GM21529 (cell line): ENCODE measurements at regions not wholly inside any gene's neighbourhood (a gene's known extent, or its start where the extent isn't known, plus 50 kb on each side); places are given as distances from the start of the nearest gene placed in this dataset.

Experiments
- ATAC-seq: cut with Tn5 transposase; IDR thresholded peaks from one replicate; pipeline ENCODE4 v1.9.1; 2021; ENCODE audit not compliant: unreplicated experiment

- ATAC-seq, result no peak
Observed at GRCh38 chr2:22850310-22850709, 534.7 kb upstream of the KLHL29 start.

GRCh38 chr2:22854588-22854987, 530.4 kb upstream of the KLHL29 start:
- no peak for ATAC-seq

GRCh38 chr2:22855081-22855480, 529.9 kb upstream of the KLHL29 start:
- no peak for ATAC-seq

- ATAC-seq, result no peak
Observed at GRCh38 chr2:22855761-22856184, 529.2 kb upstream of the KLHL29 start.

DNA sequence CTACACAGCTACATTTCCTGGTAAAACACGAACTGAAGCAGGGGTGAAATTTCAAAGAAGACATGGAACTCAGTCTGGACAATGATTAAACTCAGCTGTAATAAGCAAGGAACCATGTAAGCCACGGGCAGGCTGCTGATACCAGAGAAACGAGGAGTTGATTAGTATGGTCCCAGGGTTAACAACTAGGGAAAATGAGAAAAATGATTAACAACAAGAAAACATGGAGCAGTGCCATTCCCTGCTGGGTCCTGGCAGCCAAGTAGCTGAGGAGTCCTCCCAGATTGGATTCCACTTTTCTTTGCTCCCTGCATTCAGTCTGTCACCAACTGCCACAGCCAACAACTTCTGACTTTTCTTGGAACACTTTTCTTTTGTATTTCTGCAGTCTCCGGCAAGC, 517.0 kb upstream of the KLHL29 start:
- no peak for ATAC-seq

- ATAC-seq, result no peak
Observed at GRCh38 chr2:22878121-22878520, 506.9 kb upstream of the KLHL29 start.

- ATAC-seq, result no peak
Observed at GRCh38 chr2:22879009-22879863, 505.7 kb upstream of the KLHL29 start.

- ATAC-seq, result no peak
Observed at GRCh38 chr2:22880161-22880560, 504.8 kb upstream of the KLHL29 start.

GRCh38 chr2:22882011-22882410, 503.0 kb upstream of the KLHL29 start:
- ATAC-seq, result no peak

GRCh38 chr2:22882643-22883042, 502.3 kb upstream of the KLHL29 start:
- ATAC-seq, result no peak

DNA sequence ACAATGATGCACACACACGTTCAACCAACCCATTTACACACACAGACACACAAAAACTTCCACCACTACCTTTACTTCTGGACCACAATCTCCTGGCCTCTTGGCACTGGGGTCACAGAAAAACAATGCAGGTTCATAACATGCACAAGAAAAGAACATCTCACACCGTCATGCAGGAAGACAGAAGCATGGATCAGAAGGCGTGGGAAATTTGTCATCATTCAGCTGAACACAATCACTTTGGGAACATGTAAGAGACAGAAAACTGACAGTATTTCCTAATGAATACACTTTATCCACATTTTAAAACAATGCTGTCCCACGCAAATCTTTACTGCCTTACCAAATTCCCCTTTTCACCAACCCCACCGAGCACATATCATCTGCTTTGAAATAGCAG, 501.9 kb upstream of the KLHL29 start:
- no peak for ATAC-seq

GRCh38 chr2:22885245-22885644, 499.7 kb upstream of the KLHL29 start:
- no peak for ATAC-seq

DNA sequence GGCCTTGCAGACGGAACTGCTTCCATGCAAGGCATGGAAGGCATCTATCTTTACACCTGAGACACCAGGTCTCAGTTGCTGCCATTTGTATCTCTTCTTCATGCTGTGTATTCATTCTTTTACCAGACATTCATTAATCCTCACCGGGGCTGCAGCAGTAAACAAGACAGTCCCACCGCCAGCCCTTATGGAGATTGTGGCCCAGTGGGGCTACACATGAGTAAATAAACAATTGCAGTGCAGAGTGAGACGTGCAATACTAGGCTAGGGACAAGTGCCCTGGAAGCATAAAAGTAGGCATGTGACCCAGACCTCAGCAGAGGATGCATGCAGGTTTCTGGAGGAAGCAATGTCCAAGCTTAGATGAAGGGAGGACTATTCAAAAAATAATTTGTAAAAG, 497.6 kb upstream of the KLHL29 start:
- no peak for ATAC-seq

DNA sequence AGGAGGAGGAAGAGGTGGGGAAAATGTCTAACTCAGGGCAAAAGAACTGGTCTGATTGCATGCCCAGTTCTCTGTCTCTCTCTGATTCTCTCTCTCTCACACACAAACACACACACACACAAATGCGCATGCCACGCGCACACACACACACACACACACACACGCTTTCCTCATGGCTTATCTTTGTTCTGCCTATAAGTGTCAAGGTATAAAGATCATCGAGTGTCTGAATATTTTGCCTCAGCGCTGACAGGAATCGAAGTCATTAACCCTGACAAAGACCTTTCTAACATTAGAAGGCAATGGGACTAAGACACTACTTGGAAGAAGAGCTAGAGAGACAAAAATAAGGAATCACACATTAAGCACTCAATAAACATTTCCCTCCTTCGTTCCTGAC, 497.1 kb upstream of the KLHL29 start:
- no peak for ATAC-seq

DNA sequence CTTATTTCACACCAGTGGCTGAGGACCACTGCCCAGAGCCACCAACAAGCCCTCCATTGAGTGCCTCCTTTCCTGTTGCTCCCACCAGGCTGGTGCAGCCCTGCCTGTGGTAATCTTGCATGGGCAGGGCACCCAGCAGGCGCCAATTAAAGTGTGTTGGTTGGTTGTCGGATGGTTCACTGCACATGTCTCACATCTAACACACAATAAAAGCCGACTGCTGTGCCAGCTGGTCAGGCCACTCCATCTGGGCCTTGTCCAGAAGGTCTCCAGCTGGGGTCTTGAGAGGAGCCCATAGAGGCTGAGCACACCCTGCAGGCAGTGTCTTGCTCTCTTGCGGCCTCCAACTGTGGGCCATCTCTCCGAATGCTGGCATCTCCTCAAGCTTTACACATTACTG, 494.8 kb upstream of the KLHL29 start:
- ATAC-seq, result no peak

DNA sequence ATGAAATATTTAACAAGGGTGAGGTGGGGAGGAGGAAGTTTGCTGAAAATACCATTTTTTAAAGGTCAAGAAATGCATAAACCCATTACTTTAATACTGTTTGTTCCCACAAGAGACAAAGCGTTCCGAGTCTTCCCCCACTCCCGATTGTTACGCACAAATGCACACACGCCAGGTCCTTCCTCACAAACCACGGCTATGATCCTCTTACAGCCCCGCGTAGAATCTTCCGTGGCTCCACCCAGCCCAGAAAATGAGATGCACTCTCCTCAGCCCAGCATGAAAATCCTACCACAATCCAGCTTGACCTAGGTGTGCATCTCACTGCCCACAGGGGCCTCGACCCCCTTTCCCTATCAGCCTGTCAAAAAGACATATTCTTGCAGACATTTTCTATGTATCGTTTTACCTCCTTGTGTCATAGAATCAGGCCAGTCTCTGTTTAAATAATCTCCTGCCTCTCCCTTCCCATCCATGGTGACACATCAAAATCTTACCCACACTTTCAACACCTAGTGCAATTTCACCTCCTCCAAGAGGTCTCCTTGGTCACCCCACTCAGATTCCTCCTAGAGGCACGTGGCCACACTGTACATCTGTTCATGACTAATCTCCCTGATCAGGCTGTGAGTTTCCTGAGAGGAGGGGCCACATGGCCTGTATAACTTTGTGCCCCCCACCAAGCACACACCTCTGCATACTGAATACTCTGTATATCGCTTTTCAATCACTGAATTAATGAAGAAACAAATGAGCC, 491.0 kb upstream of the KLHL29 start:
- no peak for ATAC-seq

DNA sequence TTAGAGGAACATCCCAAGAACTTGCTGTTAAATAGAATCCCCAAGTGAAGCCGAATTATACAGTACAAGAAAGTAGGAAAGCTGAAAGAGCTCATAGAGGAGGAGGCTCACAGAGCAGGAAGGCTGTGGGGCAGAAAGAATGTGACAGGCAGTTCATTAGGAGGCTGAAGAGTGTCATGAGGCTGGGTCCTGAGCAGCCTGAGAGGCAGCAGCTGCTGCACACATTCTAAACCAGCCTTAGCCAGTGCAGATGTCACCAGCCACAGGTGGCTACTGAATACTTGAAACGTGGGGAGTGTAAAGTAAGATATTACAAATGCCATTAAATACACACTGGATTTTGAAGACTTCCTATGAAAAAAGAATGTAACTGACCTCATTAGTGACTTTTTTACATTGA, 490.2 kb upstream of the KLHL29 start:
- no peak for ATAC-seq

- no peak for ATAC-seq
Observed at GRCh38 chr2:22897428-22897827, 487.6 kb upstream of the KLHL29 start.

GRCh38 chr2:22900674-22901073, 484.3 kb upstream of the KLHL29 start:
- ATAC-seq, result no peak

GRCh38 chr2:22901471-22902179, 483.4 kb upstream of the KLHL29 start:
- no peak for ATAC-seq

- ATAC-seq, result no peak
Observed at GRCh38 chr2:22902180-22902550, 482.8 kb upstream of the KLHL29 start.

DNA sequence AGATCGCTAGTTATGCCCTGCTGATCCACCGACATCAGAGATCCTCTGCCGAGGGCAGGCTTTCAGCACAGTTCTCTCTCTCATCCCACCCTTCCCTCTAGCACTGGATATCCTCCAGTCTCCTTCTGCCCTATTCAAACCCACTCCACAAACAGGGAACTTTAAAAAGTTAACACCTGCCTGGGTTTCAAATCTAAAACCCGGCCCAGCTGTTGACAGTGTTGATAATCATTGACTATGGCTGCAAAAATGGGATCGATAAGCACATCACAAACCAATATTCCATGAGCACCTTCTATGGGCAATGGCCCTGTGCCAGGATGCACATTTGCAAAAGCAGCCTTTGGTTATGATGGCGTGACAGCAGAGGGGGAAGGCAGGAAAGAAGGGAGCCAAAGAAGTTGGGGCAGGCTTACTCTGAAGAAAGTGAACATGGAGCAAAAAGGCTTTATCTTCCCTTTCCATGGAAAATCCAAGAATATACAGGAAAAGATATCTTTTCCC, 482.3 kb upstream of the KLHL29 start:
- no peak for ATAC-seq
